ENCODE measurements at regions not wholly inside any gene's neighbourhood (a gene's known extent, or its start where the extent isn't known, plus 50 kb on each side); places are given as distances from the start of the nearest gene placed in this dataset.
A peak's percentile ranks its signal among the peaks of the same experiment; 100 is the strongest.

GRCh38 chr5:60509519-60509918, 190.4 kb downstream of the DEPDC1B start:
- H3K27ac ChIP-seq: no peak overlapping the region
- intact Hi-C loops (cut with DNase I): no loop called here
- TF ChIP-seq CTCF (IDR thresholded peaks at IDR 0.05) (no peak), POLR2A (IDR thresholded peaks at IDR 0.05) (no peak), POLR2AphosphoS5 (IDR thresholded peaks at IDR 0.05; ENCODE audit: insufficient read depth in 1 of 2, low read depth in 1 of 2) (no peak)

GRCh38 chr5:60507687-60508086, 192.3 kb downstream of the DEPDC1B start:
- H3K27ac ChIP-seq: no peak overlapping the region
- H3K9me3 ChIP-seq: no peaks in the 10 kb centered on the region
- no peak overlapping the region for H3K4me3 ChIP-seq
- no peaks in the 10 kb centered on the region for H3K4me1 ChIP-seq
- no peaks in the 10 kb centered on the region for H3K36me3 ChIP-seq
- TF ChIP-seq POLR2A (IDR thresholded peaks at IDR 0.05): no peak
- TF ChIP-seq POLR2AphosphoS5 (IDR thresholded peaks at IDR 0.05; ENCODE audit: insufficient read depth in 1 of 2, low read depth in 1 of 2): peak in 1 of 2 donors; percentile 24
- TF ChIP-seq CTCF (IDR thresholded peaks at IDR 0.05): no peak
- no peak for DNase-seq (ENCODE audit: extremely low spot score in 2 of 2)
- intact Hi-C loops (cut with DNase I): no loop called here
- no peaks in the 10 kb centered on the region for H3K27me3 ChIP-seq

More at GRCh38 chr5:60509519-60509918, 190.4 kb downstream of the DEPDC1B start:
- Histone ChIP-seq H3K9me3 (no peaks in the 10 kb centered on the region), H3K4me3 (no peak overlapping the region), H3K36me3 (no peaks in the 10 kb centered on the region), H3K27me3 (no peaks in the 10 kb centered on the region), H3K4me1 (no peaks in the 10 kb centered on the region)
- DNase-seq (ENCODE audit: extremely low spot score in 2 of 2): no peak

- H3K36me3 ChIP-seq: no peaks in the 10 kb centered on the region
- H3K4me3 ChIP-seq: no peak overlapping the region
- no peak overlapping the region for H3K27ac ChIP-seq
- intact Hi-C loops (cut with DNase I): no loop called here
- DNase-seq (ENCODE audit: extremely low spot score in 2 of 2): no peak
- H3K27me3 ChIP-seq: no peaks in the 10 kb centered on the region
- H3K4me1 ChIP-seq: no peaks in the 10 kb centered on the region
- TF ChIP-seq CTCF (IDR thresholded peaks at IDR 0.05) (no peak), POLR2AphosphoS5 (IDR thresholded peaks at IDR 0.05; ENCODE audit: insufficient read depth in 1 of 2, low read depth in 1 of 2) (no peak), POLR2A (IDR thresholded peaks at IDR 0.05) (no peak)
- H3K9me3 ChIP-seq: no peaks in the 10 kb centered on the region
These were observed 194.4 kb downstream of the DEPDC1B start for GRCh38 chr5:60505373-60506171.

- Histone ChIP-seq H3K27me3 (no peaks in the 10 kb centered on the region), H3K4me3 (no peak overlapping the region), H3K36me3 (no peaks in the 10 kb centered on the region), H3K9me3 (no peaks in the 10 kb centered on the region), H3K4me1 (no peaks in the 10 kb centered on the region), H3K27ac (no peak overlapping the region)
- DNase-seq (ENCODE audit: extremely low spot score in 2 of 2): no peak
- TF ChIP-seq POLR2A (IDR thresholded peaks at IDR 0.05): no peak
- no peak for TF ChIP-seq POLR2AphosphoS5 (IDR thresholded peaks at IDR 0.05; ENCODE audit: insufficient read depth in 1 of 2, low read depth in 1 of 2)
- TF ChIP-seq CTCF (IDR thresholded peaks at IDR 0.05): no peak
- intact Hi-C loops (cut with DNase I): no loop called here
These were observed 195.6 kb downstream of the DEPDC1B start for GRCh38 chr5:60504342-60504741.

GRCh38 chr5:60503771-60504170, 196.2 kb downstream of the DEPDC1B start:
- Histone ChIP-seq H3K36me3 (no peaks in the 10 kb centered on the region), H3K4me1 (no peaks in the 10 kb centered on the region), H3K9me3 (no peaks in the 10 kb centered on the region), H3K27me3 (no peaks in the 10 kb centered on the region), H3K27ac (no peak overlapping the region), H3K4me3 (no peak overlapping the region)
- no peak for DNase-seq (ENCODE audit: extremely low spot score in 2 of 2)
- intact Hi-C loops (cut with DNase I): no loop called here
- TF ChIP-seq POLR2A (IDR thresholded peaks at IDR 0.05): no peak
- TF ChIP-seq CTCF (IDR thresholded peaks at IDR 0.05): no peak
- no peak for TF ChIP-seq POLR2AphosphoS5 (IDR thresholded peaks at IDR 0.05; ENCODE audit: insufficient read depth in 1 of 2, low read depth in 1 of 2)
